Large intestine (tissue), 3 donors: ENCODE measurements at regions not wholly inside any gene's neighbourhood (a gene's known extent, or its start where the extent isn't known, plus 50 kb on each side); places are given as distances from the start of the nearest gene placed in this dataset.

Source experiments
- DNase-seq, 2 donors: peaks; one replicate each; pipeline versions ENCODE4 v3.0.0 to v3.0.0-alpha.2; 2013
- H3K27ac ChIP-seq: one replicate; pipeline ENCODE4 v1.5.1; 2013; ENCODE audit warnings: low read length
- H3K27me3 ChIP-seq: 2 replicates; pipeline ENCODE4 v1.6.1; 2013; ENCODE audit warnings: low read length; ENCODE audit not compliant: control insufficient read depth, insufficient read depth
- H3K36me3 ChIP-seq: 2 replicates; pipeline ENCODE4 v1.6.1; 2013; ENCODE audit warnings: low read length; ENCODE audit not compliant: control insufficient read depth, insufficient read depth
- H3K4me1 ChIP-seq: one replicate; pipeline ENCODE4 v1.6.1; 2013; ENCODE audit warnings: low read length; ENCODE audit not compliant: control insufficient read depth, insufficient read depth
- H3K4me3 ChIP-seq: one replicate; pipeline ENCODE4 v1.5.1; 2013; ENCODE audit warnings: low read length
- H3K9me3 ChIP-seq: one replicate; pipeline ENCODE4 v1.6.1; 2013; ENCODE audit warnings: mild to moderate bottlenecking, low read depth, low read length, moderate library complexity; ENCODE audit not compliant: control insufficient read depth
- WGBS: methylation state at CpG from one replicate; pipeline ENCODE4 v1.1.5; 2013; ENCODE audit warnings: low lambda C conversion rate; ENCODE audit not compliant: insufficient coverage; 5-methylcytosine and 5-hydroxymethylcytosine counted together

GRCh38 chr9:119523508-119523907, 154.3 kb upstream of the BRINP1 start:
- Histone ChIP-seq H3K9me3 (no peaks in the 10 kb centered on the region), H3K4me3 (no peak overlapping the region), H3K4me1 (no peaks in the 10 kb centered on the region), H3K27ac (no peak overlapping the region), H3K36me3 (no peaks in the 10 kb centered on the region), H3K27me3 (no peaks in the 10 kb centered on the region)
- DNase-seq = no peak
- WGBS = no CpG with 5 or more reads among the region's 1 CpG

- Histone ChIP-seq H3K27me3 (no peaks in the 10 kb centered on the region), H3K27ac (no peak overlapping the region)
These were observed 153.1 kb upstream of the BRINP1 start for GRCh38 chr9:119522381-119522780.

GRCh38 chr9:119509291-119509905, 140.2 kb upstream of the BRINP1 start:
- DNase-seq = no peak
- H3K27me3 ChIP-seq = no peaks in the 10 kb centered on the region
- no peak overlapping the region for H3K4me3 ChIP-seq
- no peaks in the 10 kb centered on the region for H3K36me3 ChIP-seq
- no peaks in the 10 kb centered on the region for H3K4me1 ChIP-seq
- H3K27ac ChIP-seq = no peak overlapping the region
- WGBS = no CpG with 5 or more reads among the region's 2 CpGs
- no peaks in the 10 kb centered on the region for H3K9me3 ChIP-seq

More at GRCh38 chr9:119522381-119522780, 153.1 kb upstream of the BRINP1 start:
- WGBS = no CpG with 5 or more reads among the region's 2 CpGs
- Histone ChIP-seq H3K4me1 (no peaks in the 10 kb centered on the region), H3K4me3 (no peak overlapping the region), H3K36me3 (no peaks in the 10 kb centered on the region), H3K9me3 (no peaks in the 10 kb centered on the region)
- DNase-seq = no peak

- WGBS = 100% methylated on average over 1 of the region's 3 CpGs
- DNase-seq = no peak
- Histone ChIP-seq H3K27me3 (no peaks in the 10 kb centered on the region), H3K4me1 (no peaks in the 10 kb centered on the region), H3K9me3 (no peaks in the 10 kb centered on the region), H3K27ac (no peak overlapping the region), H3K4me3 (no peak overlapping the region), H3K36me3 (no peaks in the 10 kb centered on the region)
These were observed 132.1 kb upstream of the BRINP1 start for GRCh38 chr9:119501374-119501773.

- DNase-seq = no peak
- no CpG with 5 or more reads among the region's 6 CpGs for WGBS
These were observed 131.0 kb upstream of the BRINP1 start for GRCh38 chr9:119500072-119500771.

GRCh38 chr9:119487118-119487827, 118.0 kb upstream of the BRINP1 start:
- H3K9me3 ChIP-seq = no peaks in the 10 kb centered on the region
- H3K4me3 ChIP-seq = no peak overlapping the region
- H3K36me3 ChIP-seq = no peaks in the 10 kb centered on the region
- H3K4me1 ChIP-seq = no peaks in the 10 kb centered on the region
- no peak for DNase-seq
- H3K27me3 ChIP-seq = no peaks in the 10 kb centered on the region
- no peak overlapping the region for H3K27ac ChIP-seq
- WGBS = 33% methylated on average over 3 of the region's 6 CpGs

More at GRCh38 chr9:119500072-119500771, 131.0 kb upstream of the BRINP1 start:
- Histone ChIP-seq H3K36me3 (no peaks in the 10 kb centered on the region), H3K9me3 (no peaks in the 10 kb centered on the region), H3K27me3 (no peaks in the 10 kb centered on the region), H3K4me1 (no peaks in the 10 kb centered on the region), H3K4me3 (no peak overlapping the region), H3K27ac (no peak overlapping the region)

GRCh38 chr9:119483153-119483552, 113.9 kb upstream of the BRINP1 start:
- no peaks in the 10 kb centered on the region for H3K27me3 ChIP-seq
- H3K27ac ChIP-seq = no peak overlapping the region
- no peak for DNase-seq
- no peak overlapping the region for H3K4me3 ChIP-seq
- H3K4me1 ChIP-seq = no peaks in the 10 kb centered on the region
- H3K9me3 ChIP-seq = no peaks in the 10 kb centered on the region
- H3K36me3 ChIP-seq = no peaks in the 10 kb centered on the region

- no CpG with 5 or more reads among the region's 7 CpGs for WGBS
- Histone ChIP-seq H3K4me1 (no peaks in the 10 kb centered on the region), H3K27ac (no peak overlapping the region), H3K27me3 (no peaks in the 10 kb centered on the region), H3K4me3 (no peak overlapping the region), H3K36me3 (no peaks in the 10 kb centered on the region), H3K9me3 (no peaks in the 10 kb centered on the region)
- DNase-seq = no peak
These were observed 108.0 kb upstream of the BRINP1 start for GRCh38 chr9:119477197-119477596.

GRCh38 chr9:119458068-119458467, 88.8 kb upstream of the BRINP1 start:
- Histone ChIP-seq H3K27ac (no peak overlapping the region), H3K9me3 (no peaks in the 10 kb centered on the region), H3K36me3 (no peaks in the 10 kb centered on the region), H3K27me3 (no peaks in the 10 kb centered on the region), H3K4me3 (no peak overlapping the region), H3K4me1 (no peaks in the 10 kb centered on the region)
- DNase-seq = no peak
- WGBS = 100% methylated on average over 1 of the region's 3 CpGs

GRCh38 chr9:119453980-119454379, 84.7 kb upstream of the BRINP1 start:
- Histone ChIP-seq H3K27me3 (no peaks in the 10 kb centered on the region), H3K4me1 (no peaks in the 10 kb centered on the region), H3K9me3 (no peaks in the 10 kb centered on the region), H3K36me3 (no peaks in the 10 kb centered on the region), H3K27ac (no peak overlapping the region), H3K4me3 (no peak overlapping the region)
- no CpG with 5 or more reads among the region's 1 CpG for WGBS
- DNase-seq = no peak
